Fibroblast of lung (primary cell): ENCODE measurements at regions not wholly inside any gene's neighbourhood (a gene's known extent, or its start where the extent isn't known, plus 50 kb on each side); places are given as distances from the start of the nearest gene placed in this dataset.

ENCODE experiments used
- DNase-seq, 2 donors: peaks; one replicate each; pipeline versions ENCODE4 v3.0.0 to v3.0.0-alpha.2; 2010; ENCODE audit warnings: low read depth in 2 of 2
- H2AFZ ChIP-seq: 2 replicates; pipeline ENCODE4 v1.5.1; 2012; ENCODE audit warnings: low read length, control low read depth, inconsistent platforms
- H3K27ac ChIP-seq: 2 replicates; pipeline ENCODE4 v1.5.1; 2011; ENCODE audit warnings: low read length, control low read depth; ENCODE audit not compliant: insufficient read depth
- H3K27me3 ChIP-seq: 2 replicates; pipeline ENCODE4 v1.5.1; 2011; ENCODE audit warnings: mild to moderate bottlenecking, low read length; ENCODE audit not compliant: control insufficient read depth, insufficient read depth
- H3K36me3 ChIP-seq: 2 replicates; pipeline ENCODE4 v1.5.1; 2011; ENCODE audit warnings: low read length; ENCODE audit not compliant: control insufficient read depth, insufficient read depth
- H3K4me1 ChIP-seq: 2 replicates; pipeline ENCODE4 v1.5.1; 2011; ENCODE audit warnings: low read length; ENCODE audit not compliant: control insufficient read depth, insufficient read depth; ENCODE audit errors: extremely low read depth
- H3K4me2 ChIP-seq: 2 replicates; pipeline ENCODE4 v1.5.1; 2011; ENCODE audit warnings: low read length, control low read depth; ENCODE audit not compliant: insufficient read depth; ENCODE audit errors: extremely low read depth
- H3K4me3 ChIP-seq, 4 experiments: fragments of 200-600 bp in 1 of 4; sonication (generic) in 1 of 4; replicated peaks in 1 of 4; 2 replicates each; pipeline ENCODE4 v1.5.1; 2011 to 2016; ENCODE audit warnings: low read length in 4 of 4, low read depth in 3 of 4, mild to moderate bottlenecking in 3 of 4, control low read depth in 2 of 4, inconsistent platforms in 1 of 4, mixed read lengths in 1 of 4; ENCODE audit not compliant: insufficient read depth in 1 of 4; ENCODE audit errors: control extremely low read depth in 1 of 4
- H3K79me2 ChIP-seq: 2 replicates; pipeline ENCODE4 v1.5.1; 2012; ENCODE audit warnings: mild to moderate bottlenecking, low read length, inconsistent platforms; ENCODE audit not compliant: control insufficient read depth, insufficient read depth
- H3K9ac ChIP-seq: 2 replicates; pipeline ENCODE4 v1.5.1; 2011; ENCODE audit warnings: mild to moderate bottlenecking, low read length, control low read depth; ENCODE audit not compliant: insufficient read depth
- H3K9me3 ChIP-seq: 2 replicates; pipeline ENCODE4 v1.5.1; 2012; ENCODE audit warnings: low read depth, low read length; ENCODE audit not compliant: control insufficient read depth, insufficient read depth
- H4K20me1 ChIP-seq: 2 replicates; pipeline ENCODE4 v1.5.1; 2011; ENCODE audit warnings: low read length; ENCODE audit not compliant: control insufficient read depth, insufficient read depth; ENCODE audit errors: extremely low read depth
- CTCF ChIP-seq, 2 donors: IDR thresholded peaks in 1 of 2; conservative IDR thresholded peaks in 1 of 2; 1 replicate in 1 of 2; 2 replicates in 1 of 2; pipeline ENCODE4 v1.5.1; 2011 to 2012; ENCODE audit warnings: low read length in 2 of 2, control low read depth in 1 of 2, inconsistent platforms in 1 of 2, low read depth in 1 of 2, mild to moderate bottlenecking in 1 of 2
- EZH2 ChIP-seq: IDR thresholded peaks from 2 replicates; pipeline ENCODE4 v1.5.1; 2012; ENCODE audit warnings: low read length, control low read depth, mild to moderate bottlenecking; ENCODE audit errors: missing control alignments

GRCh38 chr6:103047567-103047966 is 1654.1 kb downstream of the GRIK2 start:
- no peak for DNase-seq
- Histone ChIP-seq H3K4me3 (no peak overlapping the region), H2AFZ (no peak overlapping the region), H4K20me1 (no peaks in the 10 kb centered on the region), H3K79me2 (no peaks in the 10 kb centered on the region), H3K9ac (no peak overlapping the region), H3K4me2 (no peak overlapping the region), H3K27ac (no peak overlapping the region), H3K27me3 (no peaks in the 10 kb centered on the region), H3K36me3 (no peaks in the 10 kb centered on the region), H3K4me1 (no peaks in the 10 kb centered on the region), H3K9me3 (no peaks in the 10 kb centered on the region)
- TF ChIP-seq EZH2 (no peak), CTCF (conservative IDR thresholded peaks at IDR 0.05 in 1 of 2, IDR thresholded peaks at IDR 0.05 in 1 of 2; ENCODE audit: low read depth in 1 of 2, low read length in 2 of 2) (no peak)

- Histone ChIP-seq H3K27me3 (no peaks in the 10 kb centered on the region), H3K79me2 (no peaks in the 10 kb centered on the region), H2AFZ (no peak overlapping the region), H4K20me1 (no peaks in the 10 kb centered on the region), H3K9ac (no peak overlapping the region), H3K4me2 (no peak overlapping the region), H3K27ac (no peak overlapping the region), H3K4me1 (no peaks in the 10 kb centered on the region), H3K4me3 (no peak overlapping the region), H3K36me3 (no peaks in the 10 kb centered on the region), H3K9me3 (no peaks in the 10 kb centered on the region)
- DNase-seq = no peak
- no peak for TF ChIP-seq EZH2
- no peak for TF ChIP-seq CTCF (conservative IDR thresholded peaks at IDR 0.05 in 1 of 2, IDR thresholded peaks at IDR 0.05 in 1 of 2; ENCODE audit: low read depth in 1 of 2, low read length in 2 of 2)
Measured at GRCh38 chr6:103042336-103042735, 1648.8 kb downstream of the GRIK2 start.

- H3K27ac ChIP-seq = no peak overlapping the region
- no peak overlapping the region for H3K9ac ChIP-seq
- no peak overlapping the region for H3K4me3 ChIP-seq
- TF ChIP-seq EZH2 (no peak), CTCF (conservative IDR thresholded peaks at IDR 0.05 in 1 of 2, IDR thresholded peaks at IDR 0.05 in 1 of 2; ENCODE audit: low read depth in 1 of 2, low read length in 2 of 2) (no peak)
- DNase-seq = no peak
- no peak overlapping the region for H3K4me2 ChIP-seq
- no peaks in the 10 kb centered on the region for H3K79me2 ChIP-seq
- no peaks in the 10 kb centered on the region for H3K36me3 ChIP-seq
- H3K9me3 ChIP-seq = no peaks in the 10 kb centered on the region
- no peaks in the 10 kb centered on the region for H3K27me3 ChIP-seq
- no peaks in the 10 kb centered on the region for H4K20me1 ChIP-seq
- H2AFZ ChIP-seq = no peak overlapping the region
- no peaks in the 10 kb centered on the region for H3K4me1 ChIP-seq
Measured at GRCh38 chr6:103036846-103037245, 1643.3 kb downstream of the GRIK2 start.
